ENCODE measurements at regions not wholly inside any gene's neighbourhood (a gene's known extent, or its start where the extent isn't known, plus 50 kb on each side); places are given as distances from the start of the nearest gene placed in this dataset.

DNA sequence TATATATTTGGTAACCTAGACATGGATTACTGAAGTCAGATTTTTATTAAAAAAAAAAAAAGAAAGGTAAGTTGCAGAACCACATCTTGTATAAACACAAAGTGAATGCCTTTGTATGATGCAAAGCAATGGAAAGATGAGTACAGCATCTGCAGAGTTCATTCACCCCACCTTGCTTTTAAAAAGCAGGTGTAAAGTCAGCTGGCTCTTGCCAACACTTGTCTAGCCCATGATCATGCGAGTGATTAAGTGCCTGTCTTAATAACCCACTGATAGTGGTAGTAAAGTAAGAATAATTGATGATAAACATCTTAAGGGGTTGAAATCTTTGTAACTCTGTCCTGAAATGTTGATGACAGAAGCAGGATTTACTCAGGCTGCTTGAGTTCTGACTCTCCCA, 710.4 kb downstream of the EFNB2 start:
- TF ChIP-seq CTCF (conservative IDR thresholded peaks at IDR 0.05; ENCODE audit: low read depth in 2 of 2) (no peak), REST (IDR thresholded peaks at IDR 0.05; ENCODE audit: unreplicated experiment) (no peak), POLR2AphosphoS5 (IDR thresholded peaks at IDR 0.05; ENCODE audit: low read depth) (no peak), EZH2phosphoT487 (IDR thresholded peaks at IDR 0.05; ENCODE audit: unreplicated experiment) (no peak), ZNF114 (CRISPR knock-in tag; IDR thresholded peaks at IDR 0.05) (no peak), EZH2 (IDR thresholded peaks at IDR 0.05; ENCODE audit: low read depth, unreplicated experiment) (no peak), NANOG (IDR thresholded peaks at IDR 0.05; ENCODE audit: borderline replicate concordance) (no peak), ZNF331 (CRISPR knock-in tag; IDR thresholded peaks at IDR 0.05; ENCODE audit: low read depth) (no peak), CREB1 (CRISPR knock-in tag; IDR thresholded peaks at IDR 0.05; ENCODE audit: low read depth) (no peak), STAT1 (IDR thresholded peaks at IDR 0.05; ENCODE audit: unreplicated experiment) (no peak), ZNF462 (CRISPR knock-in tag; IDR thresholded peaks at IDR 0.05) (no peak), JUNB (IDR thresholded peaks at IDR 0.05; ENCODE audit: unreplicated experiment) (no peak)
- TF ChIP-seq, protein P1, sequence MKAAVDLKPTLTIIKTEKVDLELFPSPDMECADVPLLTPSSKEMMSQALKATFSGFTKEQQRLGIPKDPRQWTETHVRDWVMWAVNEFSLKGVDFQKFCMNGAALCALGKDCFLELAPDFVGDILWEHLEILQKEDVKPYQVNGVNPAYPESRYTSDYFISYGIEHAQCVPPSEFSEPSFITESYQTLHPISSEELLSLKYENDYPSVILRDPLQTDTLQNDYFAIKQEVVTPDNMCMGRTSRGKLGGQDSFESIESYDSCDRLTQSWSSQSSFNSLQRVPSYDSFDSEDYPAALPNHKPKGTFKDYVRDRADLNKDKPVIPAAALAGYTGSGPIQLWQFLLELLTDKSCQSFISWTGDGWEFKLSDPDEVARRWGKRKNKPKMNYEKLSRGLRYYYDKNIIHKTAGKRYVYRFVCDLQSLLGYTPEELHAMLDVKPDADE (IDR thresholded peaks at IDR 0.05): no peak

All from GM23338 (cell line).